Endometrium (tissue), 2 donors: ENCODE measurements at regions not wholly inside any gene's neighbourhood (a gene's known extent, or its start where the extent isn't known, plus 50 kb on each side); places are given as distances from the start of the nearest gene placed in this dataset.

Experiments used
- FAIRE-seq: peaks from 2 replicates; lab custom pipeline; 2012; peaks lifted over from hg19 to GRCh38; lab: Jason Lieb, UNC
- donor health status: control.
- donor health status: control.

DNA sequence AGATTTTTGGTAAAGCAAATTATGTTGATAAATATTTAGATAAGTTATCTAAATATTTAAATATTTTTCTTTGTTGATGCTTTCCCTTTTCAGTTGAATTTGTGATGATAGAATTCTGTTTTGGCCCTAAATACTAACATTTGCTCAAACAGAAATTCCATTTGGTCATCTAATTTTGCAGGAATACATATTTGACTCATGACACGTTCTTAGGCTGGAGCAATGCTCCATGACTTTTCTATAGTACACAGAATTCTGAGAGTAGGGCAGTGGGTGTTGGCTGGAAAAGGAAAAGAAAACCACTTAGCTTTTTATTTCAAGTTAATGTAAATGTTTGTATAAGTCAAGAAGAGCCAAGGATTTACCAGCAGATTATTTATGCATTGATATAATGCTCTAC is 58.6 kb upstream of the GK2 start:
- FAIRE-seq = no peak
